ENCODE measurements at regions not wholly inside any gene's neighbourhood (a gene's known extent, or its start where the extent isn't known, plus 50 kb on each side); places are given as distances from the start of the nearest gene placed in this dataset.

GRCh38 chr5:165459232-165459631 is 1953.8 kb downstream of the MAT2B start:
- no peak for DNase-seq

- no peak for DNase-seq
Observed at GRCh38 chr5:165460911-165461310, 1955.5 kb downstream of the MAT2B start.

- DNase-seq: no peak
Observed at GRCh38 chr5:165477546-165477945, 1972.1 kb downstream of the MAT2B start.

GRCh38 chr5:165495829-165496380 is 1990.5 kb downstream of the MAT2B start:
- no peak for DNase-seq

GRCh38 chr5:165497707-165498106 is 1992.3 kb downstream of the MAT2B start:
- no peak for DNase-seq

- DNase-seq: no peak
Observed at GRCh38 chr5:165502893-165503691, 1997.7 kb downstream of the MAT2B start.

GRCh38 chr5:165504674-165505073 is 1999.3 kb downstream of the MAT2B start:
- DNase-seq: no peak

GRCh38 chr5:165508286-165508685 is 2002.9 kb downstream of the MAT2B start:
- DNase-seq: no peak

- DNase-seq: no peak
Observed at GRCh38 chr5:165508861-165509260, 2003.4 kb downstream of the MAT2B start.

- DNase-seq: no peak
Observed at GRCh38 chr5:165521816-165522610, 2016.6 kb downstream of the MAT2B start.

GRCh38 chr5:165525271-165525670 is 2019.9 kb downstream of the MAT2B start:
- DNase-seq: no peak

- DNase-seq: no peak
Observed at GRCh38 chr5:165526357-165526756, 2020.9 kb downstream of the MAT2B start.

GRCh38 chr5:165527577-165527976 is 2022.2 kb downstream of the MAT2B start:
- DNase-seq: no peak

- no peak for DNase-seq
Observed at GRCh38 chr5:165538065-165538464, 2032.6 kb downstream of the MAT2B start.

GRCh38 chr5:165559645-165560044 is 2054.2 kb downstream of the MAT2B start:
- no peak for DNase-seq

- DNase-seq: peak in 6 of 56 donors; percentile 0 to 24 (median 5)
Observed at GRCh38 chr5:165560648-165561047, 2055.2 kb downstream of the MAT2B start.

GRCh38 chr5:165565911-165566310 is 2060.5 kb downstream of the MAT2B start:
- DNase-seq: no peak

GRCh38 chr5:165569551-165569950 is 2064.1 kb downstream of the MAT2B start:
- DNase-seq: no peak

GRCh38 chr5:165573445-165573844 is 2068.0 kb downstream of the MAT2B start:
- DNase-seq: no peak

GRCh38 chr5:165574100-165574499 is 2068.7 kb downstream of the MAT2B start:
- DNase-seq: no peak

GRCh38 chr5:165576678-165577275 is 2071.4 kb downstream of the MAT2B start:
- DNase-seq: no peak

GRCh38 chr5:165579911-165580310 is 2074.5 kb downstream of the MAT2B start:
- no peak for DNase-seq

Data from amygdala (tissue), 56 donors.